IPS-NIHi7 (cell line): ENCODE measurements at regions not wholly inside any gene's neighbourhood (a gene's known extent, or its start where the extent isn't known, plus 50 kb on each side); places are given as distances from the start of the nearest gene placed in this dataset.
A peak's percentile ranks its signal among the peaks of the same experiment; 100 is the strongest.

Experiments used
- DNase-seq: peaks from one replicate; pipeline ENCODE4 v3.0.0; 2012; ENCODE audit warnings: mixed read lengths; ENCODE audit errors: extremely low spot score

DNA sequence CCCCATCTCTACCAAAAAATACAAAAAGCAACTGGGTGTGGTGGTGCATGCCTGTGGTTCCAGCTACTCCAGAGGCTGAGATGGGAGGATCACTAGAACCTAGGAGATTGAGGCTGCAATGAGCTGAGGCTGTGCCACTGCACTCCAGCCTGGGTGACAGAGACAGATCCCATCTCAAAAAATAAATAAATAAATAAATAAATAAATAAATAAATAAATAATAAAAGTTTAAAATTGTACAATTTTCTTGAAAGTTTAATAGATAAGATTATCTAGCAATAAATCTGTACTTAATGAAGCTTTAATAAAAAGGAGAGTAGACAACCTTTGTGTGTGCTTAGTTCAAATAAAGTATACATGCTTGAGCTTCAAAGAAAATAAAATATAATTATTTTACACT is 310.0 kb upstream of the LRIG3 start:
- DNase-seq, result no peak

DNA sequence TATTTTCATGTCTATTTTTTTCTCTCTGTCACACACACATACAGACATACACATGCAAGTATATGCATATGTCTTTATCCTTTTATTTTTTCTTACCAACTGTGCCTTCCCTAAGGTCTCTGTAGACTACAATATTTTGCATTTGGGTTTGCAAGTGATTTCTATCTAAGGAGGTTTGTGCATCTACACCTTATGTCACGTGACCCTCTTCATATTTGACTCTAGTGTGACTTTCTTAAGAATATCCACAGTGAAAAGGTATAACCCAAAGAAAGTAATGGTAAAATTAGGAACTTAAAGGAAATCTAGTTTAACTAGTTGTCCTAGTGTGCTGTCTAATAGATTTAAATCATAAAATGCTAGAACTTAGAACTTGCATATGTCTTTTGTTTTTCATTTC is 298.8 kb upstream of the LRIG3 start:
- no peak for DNase-seq

DNA sequence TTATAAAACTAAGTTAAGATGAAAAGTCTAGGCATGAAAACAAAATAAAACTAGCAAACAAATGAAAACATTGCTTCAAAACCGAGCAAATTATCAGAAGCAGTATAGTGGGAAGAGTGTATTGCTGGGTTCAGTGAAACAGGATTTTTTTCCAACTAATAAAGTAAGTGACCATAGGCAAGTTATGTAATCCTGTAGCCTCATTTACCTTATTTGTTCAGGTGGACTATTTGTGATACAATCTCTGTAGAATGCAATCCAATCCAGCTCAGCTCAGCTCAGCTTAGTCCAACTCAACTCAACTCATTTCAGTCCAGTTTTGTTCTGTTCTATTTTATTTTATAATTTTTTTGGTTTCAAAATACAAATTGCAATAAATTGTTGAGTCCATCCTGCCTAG is 276.7 kb upstream of the LRIG3 start:
- DNase-seq, result no peak

GRCh38 chr12:59194794-59195193 is 274.5 kb upstream of the LRIG3 start:
- DNase-seq, result no peak

GRCh38 chr12:59193476-59194050 is 273.3 kb upstream of the LRIG3 start:
- no peak for DNase-seq

DNA sequence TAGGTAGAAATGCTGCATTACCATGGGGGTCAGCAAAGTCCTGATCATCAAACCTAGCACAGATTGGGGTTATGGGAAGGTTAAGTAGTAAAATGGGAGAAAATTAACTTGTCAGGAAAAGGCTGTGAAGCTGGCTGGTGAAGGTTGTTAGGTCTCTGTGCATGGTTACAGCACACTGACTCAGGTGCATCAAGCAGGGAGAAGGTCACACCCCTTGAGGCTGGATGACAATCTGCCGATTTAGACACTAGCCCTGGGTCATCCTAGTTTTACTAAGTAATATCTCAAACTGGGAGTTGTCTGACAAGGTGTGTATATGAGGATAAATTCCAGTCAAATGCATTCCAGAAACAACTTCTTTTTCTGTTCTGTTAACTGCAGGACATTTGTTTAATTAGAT is 271.1 kb upstream of the LRIG3 start:
- no peak for DNase-seq

GRCh38 chr12:59186451-59186850 is 266.1 kb upstream of the LRIG3 start:
- no peak for DNase-seq

DNA sequence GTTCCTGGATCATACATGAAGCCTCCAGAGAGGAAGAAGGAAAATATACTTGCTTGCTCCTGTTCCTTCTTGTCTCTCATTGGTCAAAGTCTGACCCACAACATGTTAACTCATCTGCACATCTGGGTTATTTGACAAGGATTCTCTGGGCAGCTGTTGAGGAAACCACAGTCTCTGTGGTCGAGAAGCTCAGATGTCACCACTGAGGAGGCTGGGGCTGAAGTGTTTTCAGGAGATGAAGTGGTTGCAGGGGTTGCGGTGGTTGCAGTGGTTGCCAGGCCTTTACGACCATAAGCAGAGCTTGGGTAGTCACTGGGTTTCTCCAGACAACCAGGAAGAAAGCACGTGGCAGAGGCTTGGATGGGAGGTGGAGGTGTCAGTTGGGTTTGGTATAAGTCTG is 265.0 kb upstream of the LRIG3 start:
- DNase-seq, result no peak

GRCh38 chr12:59182658-59183455 is 262.6 kb upstream of the LRIG3 start:
- DNase-seq, result no peak

GRCh38 chr12:59182191-59182590 is 261.9 kb upstream of the LRIG3 start:
- DNase-seq, result no peak

GRCh38 chr12:59181196-59181777 is 261.0 kb upstream of the LRIG3 start:
- DNase-seq, result no peak

GRCh38 chr12:59179231-59179630 is 258.9 kb upstream of the LRIG3 start:
- DNase-seq, result no peak

DNA sequence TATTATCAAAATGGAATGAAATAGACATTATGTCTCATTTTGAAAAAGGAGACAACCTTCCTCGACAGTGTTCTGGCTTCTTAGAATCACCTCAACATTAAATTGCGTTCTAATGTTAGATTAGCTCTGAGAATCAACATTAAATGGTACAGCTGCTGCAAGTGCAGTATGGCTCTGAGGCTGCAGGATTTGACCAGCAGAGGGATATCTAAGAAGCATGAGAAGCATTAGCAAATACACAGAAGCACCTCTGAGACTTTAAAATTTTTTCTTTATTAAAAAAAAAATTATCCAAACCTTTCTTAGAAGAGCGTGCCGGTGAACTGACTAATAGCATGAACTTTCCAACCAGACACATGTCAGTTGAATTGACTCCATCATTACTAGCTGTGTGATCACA is 253.4 kb upstream of the LRIG3 start:
- DNase-seq, result peak; percentile 15

GRCh38 chr12:59168647-59169046 is 248.3 kb upstream of the LRIG3 start:
- DNase-seq, result no peak

GRCh38 chr12:59166457-59166856 is 246.2 kb upstream of the LRIG3 start:
- DNase-seq, result no peak

GRCh38 chr12:59164991-59165718 is 244.9 kb upstream of the LRIG3 start:
- no peak for DNase-seq

GRCh38 chr12:59164226-59164625 is 243.9 kb upstream of the LRIG3 start:
- DNase-seq, result no peak

GRCh38 chr12:59158681-59159080 is 238.4 kb upstream of the LRIG3 start:
- DNase-seq, result no peak

GRCh38 chr12:59158066-59158465 is 237.8 kb upstream of the LRIG3 start:
- DNase-seq, result peak; percentile 12

- DNase-seq, result no peak
These were observed 235.1 kb upstream of the LRIG3 start for GRCh38 chr12:59155448-59155847.

DNA sequence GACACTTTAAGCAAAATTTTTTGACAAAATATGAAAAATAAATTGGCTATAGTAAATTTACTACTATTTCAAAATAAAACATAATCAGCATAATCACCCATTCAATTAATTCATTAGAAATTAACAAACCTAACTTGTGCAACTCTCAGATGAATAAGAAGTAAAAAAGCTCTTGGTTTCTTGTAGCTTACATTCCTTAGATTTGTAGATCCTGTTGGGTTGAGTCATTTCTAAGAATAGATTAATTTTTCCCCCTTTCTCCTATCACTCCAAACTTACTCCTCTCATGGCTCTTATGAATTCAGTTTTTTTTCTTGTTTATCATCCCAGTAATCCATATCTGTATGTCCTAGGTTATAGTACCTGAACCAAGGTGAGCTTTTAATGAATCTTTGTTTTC is 230.9 kb upstream of the LRIG3 start:
- DNase-seq, result no peak

GRCh38 chr12:59149995-59150642 is 229.8 kb upstream of the LRIG3 start:
- DNase-seq, result peak; percentile 65
